ENCODE measurements at regions not wholly inside any gene's neighbourhood (a gene's known extent, or its start where the extent isn't known, plus 50 kb on each side); places are given as distances from the start of the nearest gene placed in this dataset.

DNA sequence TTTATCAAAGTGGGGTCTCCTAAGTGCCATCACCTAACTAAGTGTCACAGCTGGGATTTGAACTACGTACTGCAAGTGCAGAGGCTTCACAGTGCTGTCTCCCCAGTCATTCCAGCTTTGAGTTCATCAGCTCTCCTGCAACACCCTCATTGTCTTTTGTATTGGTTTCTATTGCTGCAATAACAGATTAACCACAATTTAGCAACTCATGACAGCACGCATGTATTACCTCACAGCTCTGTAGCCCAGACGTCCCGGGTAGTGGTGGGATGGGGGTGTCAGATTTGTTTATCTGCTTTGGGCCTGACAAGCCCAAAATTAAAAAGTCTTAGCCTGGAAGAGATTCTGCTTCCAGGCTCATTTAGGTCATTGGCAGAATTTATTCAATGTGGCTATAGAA is 220.5 kb upstream of the LRRN1 start:
- H3K36me3 Mint-ChIP-seq = no peaks in the 10 kb centered on the region
- no peak for DNase-seq (ENCODE audit: low spot score in 2 of 2, unreplicated experiment in 2 of 2)
- H3K4me3 Mint-ChIP-seq = no peak overlapping the region
- H3K9me3 Mint-ChIP-seq = no peaks in the 10 kb centered on the region
- H3K27ac Mint-ChIP-seq = no peak overlapping the region
- peaks cover 5% of the 10 kb centered on the region for H3K4me1 Mint-ChIP-seq
- no peaks in the 10 kb centered on the region for H3K27me3 Mint-ChIP-seq (ENCODE audit: low read depth)
- TF ChIP-seq, protein P1, sequence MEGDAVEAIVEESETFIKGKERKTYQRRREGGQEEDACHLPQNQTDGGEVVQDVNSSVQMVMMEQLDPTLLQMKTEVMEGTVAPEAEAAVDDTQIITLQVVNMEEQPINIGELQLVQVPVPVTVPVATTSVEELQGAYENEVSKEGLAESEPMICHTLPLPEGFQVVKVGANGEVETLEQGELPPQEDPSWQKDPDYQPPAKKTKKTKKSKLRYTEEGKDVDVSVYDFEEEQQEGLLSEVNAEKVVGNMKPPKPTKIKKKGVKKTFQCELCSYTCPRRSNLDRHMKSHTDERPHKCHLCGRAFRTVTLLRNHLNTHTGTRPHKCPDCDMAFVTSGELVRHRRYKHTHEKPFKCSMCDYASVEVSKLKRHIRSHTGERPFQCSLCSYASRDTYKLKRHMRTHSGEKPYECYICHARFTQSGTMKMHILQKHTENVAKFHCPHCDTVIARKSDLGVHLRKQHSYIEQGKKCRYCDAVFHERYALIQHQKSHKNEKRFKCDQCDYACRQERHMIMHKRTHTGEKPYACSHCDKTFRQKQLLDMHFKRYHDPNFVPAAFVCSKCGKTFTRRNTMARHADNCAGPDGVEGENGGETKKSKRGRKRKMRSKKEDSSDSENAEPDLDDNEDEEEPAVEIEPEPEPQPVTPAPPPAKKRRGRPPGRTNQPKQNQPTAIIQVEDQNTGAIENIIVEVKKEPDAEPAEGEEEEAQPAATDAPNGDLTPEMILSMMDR (IDR thresholded peaks at IDR 0.05; ENCODE audit: unreplicated experiment) = no peak

DNA sequence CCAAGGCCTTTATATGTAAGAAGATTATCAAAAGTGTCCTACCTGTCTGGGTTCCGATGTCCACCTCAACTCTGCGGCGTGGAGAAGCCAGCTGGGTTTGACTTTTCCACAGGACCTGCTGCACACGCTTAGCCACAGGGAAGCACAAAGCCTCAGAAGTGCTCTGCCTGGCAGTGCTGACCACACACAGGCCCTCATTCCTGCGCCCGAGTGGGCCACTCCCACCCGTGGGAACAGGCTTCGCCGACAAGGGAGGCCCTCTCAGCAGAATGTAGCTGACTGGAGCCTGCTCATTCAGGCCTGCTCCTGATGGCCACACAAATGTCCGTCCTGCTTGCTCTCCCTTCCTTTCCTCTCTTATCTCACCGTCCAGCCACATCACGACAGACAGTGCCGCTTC is 221.4 kb upstream of the LRRN1 start:
- H3K36me3 Mint-ChIP-seq = no peaks in the 10 kb centered on the region
- H3K27me3 Mint-ChIP-seq (ENCODE audit: low read depth) = no peaks in the 10 kb centered on the region
- no peak for DNase-seq (ENCODE audit: low spot score in 2 of 2, unreplicated experiment in 2 of 2)
- no peak overlapping the region for H3K27ac Mint-ChIP-seq
- peaks cover 14% of the 10 kb centered on the region for H3K4me1 Mint-ChIP-seq
- no peaks in the 10 kb centered on the region for H3K9me3 Mint-ChIP-seq
- H3K4me3 Mint-ChIP-seq = no peak overlapping the region
- TF ChIP-seq, protein P1 (IDR thresholded peaks at IDR 0.05; ENCODE audit: unreplicated experiment) = no peak

DNA sequence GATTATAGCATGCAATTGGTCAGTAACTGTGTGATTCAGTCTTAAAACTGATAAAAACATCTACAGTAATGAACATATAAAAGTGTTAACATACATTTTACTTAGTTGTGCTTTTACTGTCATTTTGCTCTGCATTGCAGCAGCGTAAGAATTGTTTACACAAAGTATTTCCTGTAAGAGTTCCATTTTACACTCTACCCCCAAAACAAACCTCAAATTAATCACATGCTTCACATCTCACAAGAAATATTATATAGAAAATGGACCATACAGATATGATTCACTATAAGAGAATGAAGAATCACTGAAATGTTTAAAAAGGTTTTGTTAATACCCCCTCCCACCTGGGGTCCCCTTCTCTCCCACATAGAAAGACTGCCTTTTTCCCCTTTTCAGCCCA is 225.9 kb upstream of the LRRN1 start:
- TF ChIP-seq, protein P1 (IDR thresholded peaks at IDR 0.05; ENCODE audit: unreplicated experiment) = no peak
- Mint-ChIP-seq H3K4me3 (no peak overlapping the region), H3K36me3 (no peaks in the 10 kb centered on the region), H3K27ac (no peak overlapping the region), H3K27me3 (ENCODE audit: low read depth) (no peaks in the 10 kb centered on the region), H3K4me1 (peaks cover 16% of the 10 kb centered on the region), H3K9me3 (no peaks in the 10 kb centered on the region)
- no peak for DNase-seq (ENCODE audit: low spot score in 2 of 2, unreplicated experiment in 2 of 2)

DNA sequence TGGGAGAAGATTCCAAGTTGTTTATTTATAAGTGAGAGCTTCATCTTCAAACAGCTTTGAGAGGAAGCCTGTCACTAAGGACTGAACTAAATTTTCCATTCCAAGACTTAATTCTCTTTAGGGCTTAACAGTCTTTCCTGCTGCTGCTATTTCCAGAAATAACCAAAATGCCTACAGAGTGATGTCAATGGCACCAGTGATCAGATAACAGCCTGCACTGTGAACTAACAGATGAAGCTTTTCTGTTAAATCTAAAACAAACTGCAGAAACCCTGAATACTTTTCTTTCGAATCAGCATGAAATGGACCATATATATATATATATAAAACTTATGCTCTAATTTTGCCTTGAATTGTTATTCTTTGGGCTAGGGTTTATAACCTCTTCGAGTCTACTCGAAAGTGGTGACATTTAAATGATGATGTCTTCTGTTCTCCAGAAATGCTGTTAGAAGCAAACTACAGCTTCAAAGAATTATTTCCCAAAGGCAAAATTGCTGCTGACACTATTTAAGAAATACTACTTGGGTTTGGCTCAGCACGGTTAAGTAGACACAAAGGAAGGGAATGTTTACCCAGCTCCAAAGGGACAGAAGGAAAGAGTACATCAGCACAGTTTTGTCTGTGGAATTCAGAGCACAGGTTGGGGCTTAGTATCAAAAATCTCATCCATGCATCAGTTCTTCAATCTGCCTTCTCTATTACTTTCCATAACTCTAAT is 238.5 kb upstream of the LRRN1 start:
- H3K27me3 Mint-ChIP-seq (ENCODE audit: low read depth) = no peaks in the 10 kb centered on the region
- no peaks in the 10 kb centered on the region for H3K36me3 Mint-ChIP-seq
- H3K27ac Mint-ChIP-seq = peak overlapping the region; percentile 82
- TF ChIP-seq, protein P1 (IDR thresholded peaks at IDR 0.05; ENCODE audit: unreplicated experiment) = no peak
- H3K9me3 Mint-ChIP-seq = peaks cover 17% of the 10 kb centered on the region
- no peak for DNase-seq (ENCODE audit: low spot score in 2 of 2, unreplicated experiment in 2 of 2)
- H3K4me3 Mint-ChIP-seq = no peak overlapping the region
- peaks cover 14% of the 10 kb centered on the region for H3K4me1 Mint-ChIP-seq

DNA sequence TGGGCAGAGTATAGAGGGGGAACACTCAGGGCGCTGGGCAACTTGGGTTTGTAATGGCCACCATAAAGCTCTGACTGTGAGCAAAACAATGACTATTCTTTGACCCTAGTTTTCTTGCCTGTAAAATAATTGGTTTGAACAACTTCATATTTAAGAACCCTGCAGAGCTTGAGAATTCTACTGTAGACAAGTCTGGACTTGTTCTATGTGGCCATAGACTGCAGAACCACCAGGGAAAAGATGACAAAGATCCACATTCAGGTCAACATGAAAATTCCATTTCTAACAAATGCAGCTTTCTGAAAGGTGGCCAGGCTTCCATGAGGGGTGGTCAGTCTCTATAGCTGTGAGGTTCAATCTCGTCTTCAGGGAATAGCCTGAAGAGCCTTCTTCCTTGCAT is 239.4 kb upstream of the LRRN1 start:
- Mint-ChIP-seq H3K27ac (peak overlapping the region; percentile 75), H3K4me1 (peaks cover 14% of the 10 kb centered on the region), H3K36me3 (no peaks in the 10 kb centered on the region), H3K27me3 (ENCODE audit: low read depth) (no peaks in the 10 kb centered on the region), H3K9me3 (peaks cover 17% of the 10 kb centered on the region), H3K4me3 (no peak overlapping the region)
- no peak for DNase-seq (ENCODE audit: low spot score in 2 of 2, unreplicated experiment in 2 of 2)
- TF ChIP-seq, protein P1 (IDR thresholded peaks at IDR 0.05; ENCODE audit: unreplicated experiment) = no peak

Measured in mesothelial cell of epicardium (in vitro differentiated cells).